SK-N-SH treated with all-trans-retinoic acid at 6 μM for 48 hours (cell line): ENCODE measurements at regions not wholly inside any gene's neighbourhood (a gene's known extent, or its start where the extent isn't known, plus 50 kb on each side); places are given as distances from the start of the nearest gene placed in this dataset.

ENCODE experiments used
- ARNTL ChIP-seq: fragments of 450-650 bp; formaldehyde crosslinking; IDR thresholded peaks from 2 replicates; pipeline ENCODE4 v1.5.0; 2020; ENCODE audit warnings: low read depth, mild to moderate bottlenecking, moderate library complexity, borderline replicate concordance
- CSDC2 ChIP-seq: fragments of 250-450 bp; sonication (Bioruptor Pico); IDR thresholded peaks from 2 replicates; pipeline ENCODE4 v1.5.0; 2020; ENCODE audit warnings: mild to moderate bottlenecking, moderate library complexity
- ESRRG ChIP-seq: fragments of 250-450 bp; sonication (Bioruptor Pico); IDR thresholded peaks from 2 replicates; pipeline ENCODE4 v1.6.1; 2021; ENCODE audit warnings: mild to moderate bottlenecking
- OSR1 ChIP-seq: fragments of 250-450 bp; sonication (Bioruptor Pico); IDR thresholded peaks from 2 replicates; pipeline ENCODE4 v1.8.0; 2022; ENCODE audit warnings: moderate library complexity, mild to moderate bottlenecking, inconsistent platforms
- PPARA ChIP-seq: fragments of 250-450 bp; sonication (Bioruptor Pico); IDR thresholded peaks from 2 replicates; pipeline ENCODE4 v1.5.0; 2020; ENCODE audit warnings: mild to moderate bottlenecking, borderline replicate concordance
- RARB ChIP-seq: fragments of 250-450 bp; sonication (Bioruptor Pico); IDR thresholded peaks from 2 replicates; pipeline ENCODE4 v1.8.0; 2021; ENCODE audit warnings: mild to moderate bottlenecking, moderate library complexity
- SNAI2 ChIP-seq: fragments of 250-450 bp; sonication (Bioruptor Pico); IDR thresholded peaks from 2 replicates; pipeline ENCODE4 v1.5.0; 2020; ENCODE audit warnings: mild to moderate bottlenecking, moderate library complexity
- ZC3H10 ChIP-seq: fragments of 250-450 bp; sonication (Bioruptor Pico); IDR thresholded peaks from 2 replicates; pipeline ENCODE4 v1.5.1; 2021; ENCODE audit warnings: mild to moderate bottlenecking, moderate library complexity
- TF ChIP-seq, protein P1 (sequence below): fragments of 250-450 bp; sonication (Bioruptor Pico); IDR thresholded peaks from 2 replicates; pipeline ENCODE4 v1.8.0; 2020; ENCODE audit warnings: mild to moderate bottlenecking, moderate library complexity, borderline replicate concordance

DNA sequence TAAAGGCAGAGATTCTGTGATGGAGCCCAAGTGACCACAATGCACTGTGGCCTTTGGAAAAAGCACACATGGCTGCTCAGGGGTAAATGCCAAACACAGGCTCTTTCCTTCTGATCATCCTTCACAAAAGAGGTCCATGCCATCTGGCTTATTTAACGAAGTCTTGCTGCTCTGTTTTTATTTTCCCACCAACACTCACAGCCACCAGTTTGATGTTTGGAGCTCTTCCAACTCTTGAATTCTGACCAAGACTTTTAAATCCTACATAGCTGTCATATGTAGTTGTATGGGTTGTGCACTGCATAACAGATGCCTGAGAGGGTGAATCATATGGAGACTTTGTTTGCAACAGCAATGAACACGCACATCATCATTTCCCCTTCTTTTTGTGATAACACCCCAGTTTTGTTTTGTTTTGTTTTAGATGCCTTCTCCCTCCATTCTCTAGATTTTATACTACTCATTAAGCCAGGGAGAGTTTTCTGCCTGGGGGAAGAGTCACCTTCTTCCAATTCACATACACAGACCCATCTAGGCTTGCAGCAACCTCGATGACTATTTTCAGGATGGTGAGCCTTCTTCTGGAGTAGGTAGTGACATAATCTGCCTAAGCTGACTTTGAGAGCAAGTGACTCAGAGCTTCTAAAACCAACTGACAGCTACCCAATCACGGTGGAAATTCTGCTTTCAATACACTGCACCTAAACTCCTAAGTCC lies 145.2 kb upstream of the WSCD2 start:
- TF ChIP-seq OSR1 (CRISPR knock-in tag) (no peak), ZC3H10 (CRISPR knock-in tag) (no peak), PPARA (CRISPR knock-in tag) (no peak), RARB (CRISPR knock-in tag) (no peak), ESRRG (no peak), CSDC2 (CRISPR knock-in tag) (no peak), SNAI2 (CRISPR knock-in tag) (no peak), ARNTL (CRISPR knock-in tag) (no peak)
- TF ChIP-seq, protein P1, sequence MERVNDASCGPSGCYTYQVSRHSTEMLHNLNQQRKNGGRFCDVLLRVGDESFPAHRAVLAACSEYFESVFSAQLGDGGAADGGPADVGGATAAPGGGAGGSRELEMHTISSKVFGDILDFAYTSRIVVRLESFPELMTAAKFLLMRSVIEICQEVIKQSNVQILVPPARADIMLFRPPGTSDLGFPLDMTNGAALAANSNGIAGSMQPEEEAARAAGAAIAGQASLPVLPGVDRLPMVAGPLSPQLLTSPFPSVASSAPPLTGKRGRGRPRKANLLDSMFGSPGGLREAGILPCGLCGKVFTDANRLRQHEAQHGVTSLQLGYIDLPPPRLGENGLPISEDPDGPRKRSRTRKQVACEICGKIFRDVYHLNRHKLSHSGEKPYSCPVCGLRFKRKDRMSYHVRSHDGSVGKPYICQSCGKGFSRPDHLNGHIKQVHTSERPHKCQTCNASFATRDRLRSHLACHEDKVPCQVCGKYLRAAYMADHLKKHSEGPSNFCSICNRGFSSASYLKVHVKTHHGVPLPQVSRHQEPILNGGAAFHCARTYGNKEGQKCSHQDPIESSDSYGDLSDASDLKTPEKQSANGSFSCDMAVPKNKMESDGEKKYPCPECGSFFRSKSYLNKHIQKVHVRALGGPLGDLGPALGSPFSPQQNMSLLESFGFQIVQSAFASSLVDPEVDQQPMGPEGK = no peak
